ENCODE measurements at regions not wholly inside any gene's neighbourhood (a gene's known extent, or its start where the extent isn't known, plus 50 kb on each side); places are given as distances from the start of the nearest gene placed in this dataset.

DNA sequence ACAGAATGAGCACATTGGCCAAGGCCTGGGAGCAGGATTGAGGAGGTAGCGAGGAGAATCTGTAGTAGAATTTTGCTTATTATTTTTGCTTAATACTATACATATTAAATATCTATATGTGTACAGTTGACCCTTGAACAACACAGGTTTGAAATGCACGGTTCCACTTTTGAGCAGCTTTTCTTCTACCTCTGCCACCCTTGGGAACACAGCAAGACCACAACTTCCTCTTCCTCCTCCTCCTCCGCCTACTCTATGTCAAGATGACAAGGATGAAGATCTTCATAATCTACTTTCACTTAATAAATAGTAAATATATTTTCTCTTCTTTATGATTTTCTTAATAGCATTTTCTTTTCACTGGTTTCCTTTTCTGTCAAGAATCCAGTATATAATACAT, 541.4 kb downstream of the KCTD16 start:
- no peaks in the 10 kb centered on the region for H3K36me3 ChIP-seq (ENCODE audit: control insufficient read depth, insufficient read depth, low read length)
- CTCF ChIA-PET = no interaction called here
- H3K9me3 ChIP-seq (ENCODE audit: control insufficient read depth, insufficient read depth, low read depth, low read length) = no peaks in the 10 kb centered on the region
- BruUV-seq (replicated peaks) = no TSS peak
- no peak overlapping the region for H3K4me3 ChIP-seq (ENCODE audit: low read depth in 2 of 2, low read length in 2 of 2)
- no peak for ATAC-seq
- no peak overlapping the region for H3K27ac ChIP-seq (ENCODE audit: low read length)
- no peaks in the 10 kb centered on the region for H3K4me1 ChIP-seq (ENCODE audit: control insufficient read depth, insufficient read depth, low read length)
- POLR2A ChIA-PET = no interaction called here
- TF ChIP-seq POLR2AphosphoS5 (IDR thresholded peaks at IDR 0.05; ENCODE audit: low read depth, low read length) (no peak), TCF7L2 (IDR thresholded peaks at IDR 0.05; ENCODE audit: low read depth, low read length) (no peak), SIN3A (IDR thresholded peaks at IDR 0.05; ENCODE audit: borderline replicate concordance, insufficient read depth, low read depth, low read length) (no peak)
- TF ChIP-seq, protein P1, sequence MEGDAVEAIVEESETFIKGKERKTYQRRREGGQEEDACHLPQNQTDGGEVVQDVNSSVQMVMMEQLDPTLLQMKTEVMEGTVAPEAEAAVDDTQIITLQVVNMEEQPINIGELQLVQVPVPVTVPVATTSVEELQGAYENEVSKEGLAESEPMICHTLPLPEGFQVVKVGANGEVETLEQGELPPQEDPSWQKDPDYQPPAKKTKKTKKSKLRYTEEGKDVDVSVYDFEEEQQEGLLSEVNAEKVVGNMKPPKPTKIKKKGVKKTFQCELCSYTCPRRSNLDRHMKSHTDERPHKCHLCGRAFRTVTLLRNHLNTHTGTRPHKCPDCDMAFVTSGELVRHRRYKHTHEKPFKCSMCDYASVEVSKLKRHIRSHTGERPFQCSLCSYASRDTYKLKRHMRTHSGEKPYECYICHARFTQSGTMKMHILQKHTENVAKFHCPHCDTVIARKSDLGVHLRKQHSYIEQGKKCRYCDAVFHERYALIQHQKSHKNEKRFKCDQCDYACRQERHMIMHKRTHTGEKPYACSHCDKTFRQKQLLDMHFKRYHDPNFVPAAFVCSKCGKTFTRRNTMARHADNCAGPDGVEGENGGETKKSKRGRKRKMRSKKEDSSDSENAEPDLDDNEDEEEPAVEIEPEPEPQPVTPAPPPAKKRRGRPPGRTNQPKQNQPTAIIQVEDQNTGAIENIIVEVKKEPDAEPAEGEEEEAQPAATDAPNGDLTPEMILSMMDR (IDR thresholded peaks at IDR 0.05) = no peak
- TF ChIP-seq, protein P2, sequence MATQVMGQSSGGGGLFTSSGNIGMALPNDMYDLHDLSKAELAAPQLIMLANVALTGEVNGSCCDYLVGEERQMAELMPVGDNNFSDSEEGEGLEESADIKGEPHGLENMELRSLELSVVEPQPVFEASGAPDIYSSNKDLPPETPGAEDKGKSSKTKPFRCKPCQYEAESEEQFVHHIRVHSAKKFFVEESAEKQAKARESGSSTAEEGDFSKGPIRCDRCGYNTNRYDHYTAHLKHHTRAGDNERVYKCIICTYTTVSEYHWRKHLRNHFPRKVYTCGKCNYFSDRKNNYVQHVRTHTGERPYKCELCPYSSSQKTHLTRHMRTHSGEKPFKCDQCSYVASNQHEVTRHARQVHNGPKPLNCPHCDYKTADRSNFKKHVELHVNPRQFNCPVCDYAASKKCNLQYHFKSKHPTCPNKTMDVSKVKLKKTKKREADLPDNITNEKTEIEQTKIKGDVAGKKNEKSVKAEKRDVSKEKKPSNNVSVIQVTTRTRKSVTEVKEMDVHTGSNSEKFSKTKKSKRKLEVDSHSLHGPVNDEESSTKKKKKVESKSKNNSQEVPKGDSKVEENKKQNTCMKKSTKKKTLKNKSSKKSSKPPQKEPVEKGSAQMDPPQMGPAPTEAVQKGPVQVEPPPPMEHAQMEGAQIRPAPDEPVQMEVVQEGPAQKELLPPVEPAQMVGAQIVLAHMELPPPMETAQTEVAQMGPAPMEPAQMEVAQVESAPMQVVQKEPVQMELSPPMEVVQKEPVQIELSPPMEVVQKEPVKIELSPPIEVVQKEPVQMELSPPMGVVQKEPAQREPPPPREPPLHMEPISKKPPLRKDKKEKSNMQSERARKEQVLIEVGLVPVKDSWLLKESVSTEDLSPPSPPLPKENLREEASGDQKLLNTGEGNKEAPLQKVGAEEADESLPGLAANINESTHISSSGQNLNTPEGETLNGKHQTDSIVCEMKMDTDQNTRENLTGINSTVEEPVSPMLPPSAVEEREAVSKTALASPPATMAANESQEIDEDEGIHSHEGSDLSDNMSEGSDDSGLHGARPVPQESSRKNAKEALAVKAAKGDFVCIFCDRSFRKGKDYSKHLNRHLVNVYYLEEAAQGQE (IDR thresholded peaks at IDR 0.05; ENCODE audit: insufficient read depth in 1 of 2, low read depth in 2 of 2, low read length in 1 of 2) = no peak
- intact Hi-C loops (cut with micrococcal nuclease; ENCODE audit: unreplicated experiment) = no loop called here
- in situ Hi-C loops (cut with HindIII; ENCODE audit: low pct_unique_long_range_greater_than_20kb, low sequenced_read_pairs) = no loop called here
- no peak for DNase-seq (ENCODE audit: low read depth, low spot score)
- H3K27me3 ChIP-seq (ENCODE audit: control insufficient read depth, insufficient read depth, low read length) = no peaks in the 10 kb centered on the region

DNA sequence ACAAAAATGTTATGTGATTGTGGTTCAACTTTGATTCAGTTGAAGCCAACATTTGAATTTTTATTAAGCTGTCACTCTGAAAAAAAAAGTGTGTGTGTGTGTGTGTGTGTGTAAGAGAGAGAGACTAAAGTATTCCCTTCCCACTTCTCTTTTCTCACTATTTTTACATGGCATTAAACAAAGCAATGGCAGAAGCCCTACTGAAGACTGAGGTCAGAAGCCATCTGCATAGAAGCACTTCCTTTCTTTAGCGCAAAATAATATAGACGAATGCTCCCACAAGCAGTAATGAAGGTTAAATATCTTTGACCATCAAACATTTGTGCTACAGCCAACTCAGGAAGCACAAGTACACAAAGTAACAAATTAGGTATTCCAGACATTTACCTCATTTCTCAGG, 540.5 kb downstream of the KCTD16 start:
- DNase-seq (ENCODE audit: low read depth, low spot score) (no peak), ATAC-seq (no peak)
- H3K27ac ChIP-seq (ENCODE audit: low read length) = no peak overlapping the region
- no peaks in the 10 kb centered on the region for H3K36me3 ChIP-seq (ENCODE audit: control insufficient read depth, insufficient read depth, low read length)
- no peaks in the 10 kb centered on the region for H3K4me1 ChIP-seq (ENCODE audit: control insufficient read depth, insufficient read depth, low read length)
- peaks cover 2% of the 10 kb centered on the region; the same call in 1 of the 2 replicates for H3K9me3 ChIP-seq (ENCODE audit: control insufficient read depth, insufficient read depth, low read depth, low read length)
- TF ChIP-seq TCF7L2 (IDR thresholded peaks at IDR 0.05; ENCODE audit: low read depth, low read length) = no peak
- no peak for TF ChIP-seq SIN3A (IDR thresholded peaks at IDR 0.05; ENCODE audit: borderline replicate concordance, insufficient read depth, low read depth, low read length)
- TF ChIP-seq, protein P2 (IDR thresholded peaks at IDR 0.05; ENCODE audit: insufficient read depth in 1 of 2, low read depth in 2 of 2, low read length in 1 of 2) = no peak
- no peak for TF ChIP-seq POLR2AphosphoS5 (IDR thresholded peaks at IDR 0.05; ENCODE audit: low read depth, low read length)
- TF ChIP-seq, protein P1 (IDR thresholded peaks at IDR 0.05) = no peak
- ChIA-PET CTCF (no interaction called here), POLR2A (no interaction called here)
- no peak overlapping the region for H3K4me3 ChIP-seq (ENCODE audit: low read depth in 2 of 2, low read length in 2 of 2)
- no peaks in the 10 kb centered on the region for H3K27me3 ChIP-seq (ENCODE audit: control insufficient read depth, insufficient read depth, low read length)
- intact Hi-C loops (cut with micrococcal nuclease; ENCODE audit: unreplicated experiment) (no loop called here), in situ Hi-C loops (cut with HindIII; ENCODE audit: low pct_unique_long_range_greater_than_20kb, low sequenced_read_pairs) (no loop called here)
- BruUV-seq (replicated peaks) = no TSS peak
